GM18511 (cell line): ENCODE measurements at regions not wholly inside any gene's neighbourhood (a gene's known extent, or its start where the extent isn't known, plus 50 kb on each side); places are given as distances from the start of the nearest gene placed in this dataset.
"Not testable (repeated sequence)": the region's sequence is repeated elsewhere in the genome, so short reads cannot be mapped to it uniquely, and the experiment has no call there.

Experiments used
- ATAC-seq: cut with Tn5 transposase; IDR thresholded peaks from one replicate; pipeline ENCODE4 v1.9.1; 2021; ENCODE audit warnings: mild to moderate bottlenecking, moderate library complexity; ENCODE audit not compliant: unreplicated experiment

DNA sequence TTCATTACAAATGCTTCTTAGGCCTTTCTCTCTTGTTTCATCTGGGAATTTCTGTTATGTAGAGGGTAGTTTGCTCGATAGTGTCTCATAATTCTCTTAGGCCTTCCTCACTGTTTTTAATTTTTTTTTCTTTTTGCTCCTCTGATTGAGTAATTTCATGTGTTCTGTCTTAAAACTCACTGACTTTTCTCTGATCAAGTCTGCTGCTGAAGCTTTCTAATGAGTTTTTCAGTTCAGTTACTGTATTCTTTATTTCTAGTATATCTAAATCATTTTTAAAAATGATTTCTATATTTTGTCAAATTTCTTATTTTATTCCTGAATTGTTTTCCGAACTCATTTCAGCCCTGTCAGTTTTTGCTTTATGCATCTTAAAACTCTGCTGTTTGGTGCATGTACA lies 228.0 kb downstream of the MID1IP1 start:
- no peak for ATAC-seq

GRCh38 chrX:39030636-39031035 lies 229.4 kb downstream of the MID1IP1 start:
- no peak for ATAC-seq

DNA sequence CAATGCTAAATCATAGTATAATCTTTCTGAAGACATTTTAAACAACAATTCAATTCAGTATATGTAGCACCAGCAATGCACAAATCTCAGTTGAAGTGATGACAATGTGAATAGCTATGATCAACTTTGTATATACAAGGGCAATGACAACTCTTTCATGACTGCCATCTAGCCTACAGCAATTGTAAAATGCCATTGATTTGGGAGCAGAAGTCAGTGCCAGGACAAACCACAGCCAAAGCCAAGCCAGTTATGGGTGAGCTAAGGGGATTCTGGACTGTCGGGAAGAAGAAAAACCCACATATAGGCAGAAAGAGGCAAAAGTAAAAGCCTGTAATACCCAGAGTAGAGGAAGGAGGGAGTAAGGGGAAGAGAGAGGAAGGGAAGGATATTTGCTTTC lies 238.6 kb downstream of the MID1IP1 start:
- ATAC-seq: no peak

GRCh38 chrX:39043838-39044550 lies 242.7 kb downstream of the MID1IP1 start:
- no peak for ATAC-seq

DNA sequence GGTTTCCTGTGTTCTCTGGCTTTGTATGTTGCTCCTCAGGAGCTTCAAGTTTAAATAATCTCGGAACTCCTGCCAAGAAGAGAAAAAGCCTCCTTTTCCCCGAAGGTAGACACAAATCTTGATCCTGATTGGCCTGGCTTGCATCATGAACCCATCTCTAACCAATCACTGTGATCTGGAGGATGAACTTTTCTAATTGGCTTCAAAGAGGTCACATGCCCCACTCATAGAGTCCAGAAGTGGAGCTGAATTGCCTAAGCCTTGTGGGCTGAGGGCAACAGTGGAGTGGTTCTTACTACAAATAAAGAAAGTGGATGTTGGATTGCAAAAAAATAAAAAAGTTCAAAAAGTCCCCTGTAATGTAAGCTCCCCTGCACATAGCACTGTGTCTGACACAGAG lies 245.9 kb downstream of the MID1IP1 start:
- ATAC-seq: no peak

- no peak for ATAC-seq
Measured at GRCh38 chrX:39049975-39050374, 248.7 kb downstream of the MID1IP1 start.

DNA sequence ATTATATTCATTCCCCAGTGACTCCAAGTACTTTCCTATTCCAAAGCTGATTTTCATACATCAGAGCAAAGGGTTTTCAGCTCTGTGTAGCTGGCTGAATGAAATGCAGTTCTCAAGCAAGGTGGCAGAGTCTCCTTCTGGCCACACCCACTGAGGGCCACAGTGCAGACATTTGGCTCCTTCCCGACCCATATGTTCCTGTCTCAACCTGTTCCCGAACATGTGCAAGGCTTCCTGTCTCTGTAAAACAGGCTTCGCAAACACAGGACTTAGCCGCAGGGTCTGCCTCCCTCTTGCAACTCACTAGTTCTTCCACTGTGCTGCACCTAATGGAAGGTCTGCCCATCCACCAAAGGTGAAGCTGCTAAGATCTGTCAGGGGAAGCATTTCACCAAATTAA lies 249.2 kb downstream of the MID1IP1 start:
- ATAC-seq: no peak

- no peak for ATAC-seq
Measured at GRCh38 chrX:39052751-39053150, 251.5 kb downstream of the MID1IP1 start.

DNA sequence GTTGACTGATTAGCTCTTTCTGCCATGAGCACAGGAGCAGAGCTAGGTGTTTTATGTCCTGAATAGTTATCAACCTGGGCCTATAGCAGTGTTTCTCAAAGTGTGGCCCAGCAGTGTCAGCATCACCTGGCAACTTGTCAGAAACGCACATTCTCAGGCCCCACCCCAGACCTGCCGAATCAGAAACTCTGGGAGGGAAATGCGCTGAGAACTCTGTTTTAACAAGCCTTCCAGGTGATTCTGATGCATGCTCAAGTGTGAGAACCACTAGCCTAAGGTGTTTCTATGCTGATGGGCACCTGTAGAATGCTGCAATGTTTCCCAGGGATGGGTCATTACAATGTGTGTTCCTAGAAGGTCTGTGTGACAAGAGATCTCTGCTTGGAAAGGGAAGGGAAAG lies 257.5 kb downstream of the MID1IP1 start:
- no peak for ATAC-seq

DNA sequence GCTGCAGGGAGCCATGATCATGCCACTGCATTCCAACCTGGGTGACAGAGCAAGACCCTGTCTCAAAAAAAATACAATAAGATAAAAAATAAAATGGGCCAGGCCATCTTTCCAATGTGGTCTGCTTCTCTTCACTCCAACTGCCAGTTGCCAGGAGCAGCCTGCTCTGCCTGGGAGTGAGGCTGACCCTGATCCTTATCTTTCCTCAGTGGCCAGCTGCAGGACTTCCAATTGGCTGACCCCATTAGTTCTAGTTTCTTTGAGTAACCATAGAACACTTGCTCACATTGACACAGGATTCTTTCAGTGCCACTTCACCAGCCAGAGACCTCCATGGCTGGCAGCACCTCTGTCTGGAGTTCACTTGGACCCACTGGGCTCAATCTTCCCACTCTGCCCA lies 258.6 kb downstream of the MID1IP1 start:
- ATAC-seq: no peak

- no peak for ATAC-seq
Measured at GRCh38 chrX:39063037-39063436, 261.8 kb downstream of the MID1IP1 start.

DNA sequence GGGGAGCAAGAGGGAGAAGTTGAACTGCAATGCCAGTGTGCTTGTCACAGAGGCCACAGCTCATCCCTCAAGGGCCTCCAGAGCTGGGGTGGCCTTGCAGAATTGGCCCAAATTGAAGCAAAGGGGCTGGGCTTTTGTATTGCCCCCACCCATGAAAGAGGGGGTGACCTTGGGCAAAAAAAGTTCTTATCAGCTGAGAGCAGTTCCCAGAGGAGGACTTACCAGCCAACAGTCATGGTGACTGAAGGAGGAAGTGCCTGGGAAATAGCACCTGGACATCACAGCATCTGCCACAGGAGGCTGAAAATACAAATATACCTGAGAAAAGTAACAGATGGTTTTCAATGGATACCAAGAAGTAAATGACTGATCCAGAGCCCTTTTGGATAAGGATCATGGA lies 262.4 kb downstream of the MID1IP1 start:
- no peak for ATAC-seq

DNA sequence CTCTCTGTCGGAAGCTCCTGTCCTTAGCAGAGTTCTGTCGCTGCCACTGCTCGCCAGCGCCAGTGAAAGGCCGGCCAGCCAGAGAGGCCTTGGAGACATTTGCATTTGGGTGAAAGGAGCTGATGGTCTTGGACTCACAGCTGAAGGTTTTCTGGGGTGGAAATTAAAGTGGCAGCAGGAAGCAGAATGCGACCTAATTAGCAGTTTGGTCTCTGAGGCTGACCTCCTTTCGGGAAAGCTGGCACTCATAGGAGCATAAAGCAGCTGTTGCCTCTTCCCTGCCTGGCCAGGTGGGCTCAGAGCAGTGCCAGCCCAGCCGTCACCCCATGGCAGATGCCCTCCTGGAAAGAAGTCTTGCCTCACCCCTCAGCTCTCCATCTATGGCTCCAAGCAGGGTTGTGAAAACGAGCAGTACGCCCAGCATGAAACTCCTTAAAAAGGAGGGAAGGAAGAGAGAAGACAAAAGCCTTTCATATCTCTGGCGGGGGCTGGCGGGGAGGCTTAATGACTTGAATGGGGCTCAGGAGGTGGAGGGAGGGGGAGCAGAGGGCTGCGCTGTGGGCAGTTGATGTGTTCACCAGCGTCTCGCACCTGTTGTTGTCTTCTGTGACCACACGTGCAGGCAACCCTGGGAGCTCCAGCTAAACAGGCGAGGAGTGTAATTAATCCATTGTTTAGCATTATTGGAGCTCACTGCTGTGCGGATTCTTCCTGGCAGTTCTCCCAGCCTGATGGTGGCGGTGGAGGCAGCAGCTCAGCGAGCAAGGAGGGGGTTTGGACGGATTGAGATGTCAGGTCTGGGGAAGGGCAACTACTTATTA lies 264.0 kb downstream of the MID1IP1 start:
- no peak for ATAC-seq

- ATAC-seq: no peak
Measured at GRCh38 chrX:39067866-39068265, 266.6 kb downstream of the MID1IP1 start.

- not testable (repeated sequence) for ATAC-seq
Measured at GRCh38 chrX:39068634-39069033, 267.4 kb downstream of the MID1IP1 start.

DNA sequence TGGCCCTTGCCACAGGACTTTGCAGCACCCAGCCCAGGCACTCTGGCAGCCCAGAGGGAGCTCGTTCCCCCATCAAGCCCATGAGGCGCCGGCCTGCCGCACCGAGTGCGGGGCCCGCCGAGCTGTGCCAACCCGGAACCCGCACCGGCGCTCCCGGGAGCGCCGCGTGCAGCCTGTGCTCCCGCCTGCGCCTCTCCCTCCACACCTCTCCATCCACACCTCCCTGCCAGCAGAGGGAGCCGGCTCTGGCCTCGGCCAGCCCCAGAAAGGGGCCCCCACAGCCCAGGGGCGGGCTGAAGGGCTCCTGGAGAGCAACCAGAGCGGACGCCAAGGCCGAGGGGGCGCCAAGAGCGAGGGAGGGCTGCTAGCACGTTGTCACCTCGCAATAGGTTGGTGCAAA lies 268.8 kb downstream of the MID1IP1 start:
- no peak for ATAC-seq

- ATAC-seq: no peak
Measured at GRCh38 chrX:39073131-39073530, 271.9 kb downstream of the MID1IP1 start.

DNA sequence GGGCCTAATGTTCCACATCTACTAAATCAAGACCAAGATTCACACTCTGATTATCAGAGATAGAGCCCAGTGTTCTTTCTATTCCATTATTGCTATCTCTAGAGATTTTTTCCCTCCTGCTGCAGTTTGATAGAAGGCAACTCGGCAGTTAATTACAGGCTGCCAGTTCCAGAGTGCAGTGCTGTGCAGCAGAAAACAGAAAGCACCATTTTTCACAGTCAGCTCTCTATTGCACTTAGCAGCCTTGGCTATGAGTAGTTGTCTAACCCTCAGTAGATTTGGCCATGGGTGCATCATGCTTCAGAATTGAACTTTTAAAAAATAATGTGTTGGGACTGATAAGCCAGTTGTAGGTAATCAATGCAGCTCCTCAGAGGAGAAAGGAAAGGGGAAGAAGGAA lies 295.3 kb downstream of the MID1IP1 start:
- no peak for ATAC-seq

GRCh38 chrX:39104745-39105144 lies 303.5 kb downstream of the MID1IP1 start:
- no peak for ATAC-seq

DNA sequence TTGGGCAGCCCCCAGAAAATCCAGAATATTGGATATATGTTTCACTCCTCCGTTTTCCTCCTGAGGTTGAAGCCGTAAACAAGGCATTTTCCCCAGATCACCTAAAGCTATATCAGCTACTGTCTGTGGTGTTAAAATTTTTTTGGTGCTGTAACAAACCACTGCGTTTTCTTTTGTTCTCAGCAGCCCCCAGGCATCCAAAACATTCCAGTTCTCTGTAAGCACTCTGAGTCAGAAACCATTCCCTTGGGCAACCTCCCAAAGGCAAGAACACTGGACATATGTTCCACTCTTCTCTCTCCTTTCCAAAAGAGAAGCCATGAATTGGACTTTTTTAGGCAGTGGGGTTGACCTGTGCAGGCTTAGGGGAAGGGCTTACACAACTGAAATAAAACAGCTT lies 310.9 kb downstream of the MID1IP1 start:
- no peak for ATAC-seq

DNA sequence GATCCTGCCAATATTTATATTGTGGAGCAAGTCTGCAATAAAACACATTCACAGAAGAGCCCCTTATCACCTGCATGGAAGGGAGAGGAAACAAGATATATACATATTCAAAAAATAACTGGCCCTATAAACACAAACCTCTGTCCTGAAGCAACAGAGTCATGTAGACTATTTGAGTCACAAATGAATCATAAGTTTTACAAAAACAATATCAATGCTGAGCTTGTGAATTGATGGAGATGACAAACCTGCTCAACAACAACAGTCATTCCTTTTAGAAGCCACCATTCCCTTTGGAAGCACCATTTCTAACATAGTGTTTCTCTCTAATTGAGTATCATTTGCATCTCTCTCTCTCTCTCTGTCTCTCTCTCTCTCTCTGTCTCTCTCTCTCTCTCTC lies 313.9 kb downstream of the MID1IP1 start:
- no peak for ATAC-seq

DNA sequence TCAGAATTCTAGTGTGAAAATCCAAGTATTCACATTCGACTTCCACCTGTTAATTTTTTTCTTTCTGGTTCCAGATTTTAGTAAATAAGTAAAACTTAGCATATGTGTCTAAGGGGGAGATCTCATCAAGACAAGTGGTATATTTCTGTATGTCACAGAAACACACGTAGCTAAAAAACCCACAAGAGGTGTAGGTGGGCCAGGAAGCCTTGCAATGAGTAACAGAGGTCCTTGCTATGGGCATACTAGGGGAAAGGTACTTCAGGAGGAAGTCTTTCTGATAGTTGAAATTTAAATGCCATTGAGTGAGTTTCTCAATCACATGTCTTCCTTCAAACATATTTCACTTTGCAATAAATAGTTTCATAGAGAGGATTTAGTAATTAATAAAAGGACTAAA lies 315.8 kb downstream of the MID1IP1 start:
- no peak for ATAC-seq
